NCI-H128 (cell line): ENCODE measurements at regions not wholly inside any gene's neighbourhood (a gene's known extent, or its start where the extent isn't known, plus 50 kb on each side); places are given as distances from the start of the nearest gene placed in this dataset.
A peak's percentile ranks its signal among the peaks of the same experiment; 100 is the strongest.
"Not testable (repeated sequence)": the region's sequence is repeated elsewhere in the genome, so short reads cannot be mapped to it uniquely, and the experiment has no call there.

ENCODE experiments used
- DNase-seq: peaks from one replicate; lab custom pipeline; 2025; ENCODE audit not compliant: unreplicated experiment; lab: John Stamatoyannopoulos, UW

DNA sequence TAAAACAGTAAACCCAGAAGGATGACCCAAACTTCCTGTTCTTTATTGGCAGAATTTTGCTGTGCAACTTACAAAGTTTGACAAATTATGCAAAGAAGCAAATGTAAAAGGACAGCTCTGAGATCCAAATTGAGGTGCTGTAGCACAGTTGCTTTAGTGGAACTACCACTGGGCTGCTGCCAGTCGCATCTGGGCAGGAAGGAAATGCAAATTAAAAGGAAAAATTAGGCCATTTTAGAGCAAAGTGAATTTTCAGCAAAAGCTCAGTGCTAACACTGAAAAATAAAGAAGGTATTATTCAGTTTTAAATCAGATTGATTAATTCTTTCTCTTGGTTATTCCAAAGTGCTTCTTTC is 104.5 kb downstream of the ZMAT3 start:
- no peak for DNase-seq

DNA sequence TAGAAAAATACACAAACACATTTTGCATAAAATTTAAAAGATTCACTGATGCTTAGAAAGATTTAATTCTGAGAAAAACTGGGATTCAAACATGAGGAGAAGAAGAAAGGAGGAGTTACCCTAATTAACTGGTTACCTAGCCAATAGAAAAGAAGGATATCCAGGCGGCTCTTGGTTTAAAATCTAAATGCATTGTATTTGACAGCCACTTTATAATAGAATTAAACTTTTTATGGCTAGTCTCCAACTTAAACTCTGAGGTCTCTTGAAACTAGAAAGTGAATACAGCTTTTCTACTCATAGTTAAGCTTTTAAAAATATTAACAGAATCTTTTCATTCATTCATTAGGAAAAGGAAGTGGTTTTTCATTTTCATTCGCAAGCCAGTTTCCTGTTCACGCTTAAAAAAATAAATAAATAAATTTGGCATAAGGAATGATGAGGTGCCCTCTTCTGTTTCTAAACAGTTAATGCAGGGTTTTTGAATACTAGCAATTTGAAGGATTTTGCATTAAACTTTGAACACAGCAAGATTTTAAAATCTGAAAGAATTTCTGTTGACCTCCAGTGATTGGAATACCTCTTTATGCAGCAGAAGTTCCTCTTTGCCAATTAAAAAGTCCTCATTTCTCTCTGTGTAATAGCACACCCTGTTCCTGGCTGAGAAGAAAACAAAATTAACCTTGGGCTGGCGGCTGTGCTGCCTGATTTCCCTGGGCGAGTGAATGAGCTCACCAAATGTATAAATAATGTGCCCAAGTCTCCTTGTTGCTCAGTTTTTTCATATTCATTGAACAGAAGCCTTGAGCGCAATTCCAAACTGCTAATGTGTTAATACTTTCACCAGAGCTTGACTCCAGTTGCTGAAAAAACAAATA is 105.1 kb downstream of the ZMAT3 start:
- DNase-seq, result no peak

DNA sequence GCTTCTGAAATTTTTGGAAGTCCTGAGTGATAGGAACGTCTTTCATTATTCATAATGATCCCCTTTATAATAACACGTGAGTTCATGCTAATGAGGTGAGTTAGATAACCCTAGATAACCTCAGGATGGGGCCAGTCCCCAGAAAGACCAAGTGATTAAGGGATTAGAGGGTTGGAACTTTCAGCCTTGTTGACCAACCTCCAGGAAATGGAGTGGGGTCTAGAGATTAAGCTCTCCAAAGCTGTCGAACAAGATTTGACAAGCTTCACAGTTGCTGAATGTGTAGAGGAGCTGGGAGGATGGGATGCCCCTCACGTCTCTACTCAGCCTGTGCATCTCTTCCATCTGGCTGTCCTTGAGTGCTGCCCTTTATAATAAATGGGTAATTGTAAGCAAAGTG is 107.1 kb downstream of the ZMAT3 start:
- DNase-seq, result no peak

DNA sequence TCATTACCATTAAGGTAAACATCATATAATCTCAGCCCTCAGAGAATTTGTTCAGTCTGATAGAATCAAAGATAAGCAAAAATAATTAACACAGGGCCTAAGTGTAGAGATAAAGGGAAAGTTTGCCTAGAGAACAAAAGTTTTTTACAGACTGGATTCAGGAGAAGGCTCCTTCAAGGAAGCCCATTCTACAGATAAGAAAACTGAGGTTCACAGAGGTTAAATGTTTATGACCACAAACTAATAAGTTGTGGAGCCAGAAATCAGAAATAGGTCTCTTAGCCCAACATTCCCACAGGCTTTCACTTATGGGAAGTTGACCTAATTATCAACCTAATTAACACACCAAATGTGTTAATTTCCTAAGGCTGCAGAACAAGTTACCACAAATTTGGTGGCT is 110.7 kb downstream of the ZMAT3 start:
- no peak for DNase-seq

DNA sequence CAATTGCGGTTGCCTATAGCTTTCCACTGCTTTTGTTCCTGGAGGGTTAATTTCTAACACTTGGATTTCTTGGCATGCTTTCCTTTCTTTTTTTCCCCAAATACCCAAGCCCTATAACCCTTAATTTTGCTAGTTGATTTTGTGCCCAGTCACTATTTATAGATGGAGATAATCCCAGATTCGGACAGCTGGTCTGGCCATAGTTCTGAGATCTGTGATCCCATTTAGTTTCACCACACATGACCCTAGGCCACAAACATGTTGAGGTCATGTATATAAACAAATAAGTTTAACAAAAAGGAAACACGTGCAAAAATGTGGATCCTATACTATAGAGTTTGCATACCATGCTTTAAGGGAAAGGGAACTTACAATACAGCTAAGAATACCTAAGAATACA is 111.4 kb downstream of the ZMAT3 start:
- no peak for DNase-seq

DNA sequence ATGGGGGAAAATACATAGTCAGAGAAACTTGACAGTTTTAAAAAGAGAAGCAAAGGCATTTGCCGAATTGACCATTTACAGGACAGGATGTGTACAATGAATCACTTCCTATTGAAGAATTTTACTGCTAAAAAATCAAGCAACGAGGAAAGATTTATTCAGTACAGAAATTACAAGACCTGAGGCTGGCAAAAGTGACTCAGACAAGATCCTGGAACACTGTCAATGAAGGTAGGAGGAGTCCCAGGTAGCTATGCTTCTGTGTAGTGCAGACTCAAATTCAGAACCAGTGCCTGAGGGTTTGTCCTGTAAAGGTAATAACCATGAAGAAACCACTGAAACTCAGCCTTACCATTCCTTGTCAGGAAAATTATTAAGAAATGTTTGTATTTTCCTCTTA is 120.9 kb downstream of the ZMAT3 start:
- DNase-seq, result no peak

DNA sequence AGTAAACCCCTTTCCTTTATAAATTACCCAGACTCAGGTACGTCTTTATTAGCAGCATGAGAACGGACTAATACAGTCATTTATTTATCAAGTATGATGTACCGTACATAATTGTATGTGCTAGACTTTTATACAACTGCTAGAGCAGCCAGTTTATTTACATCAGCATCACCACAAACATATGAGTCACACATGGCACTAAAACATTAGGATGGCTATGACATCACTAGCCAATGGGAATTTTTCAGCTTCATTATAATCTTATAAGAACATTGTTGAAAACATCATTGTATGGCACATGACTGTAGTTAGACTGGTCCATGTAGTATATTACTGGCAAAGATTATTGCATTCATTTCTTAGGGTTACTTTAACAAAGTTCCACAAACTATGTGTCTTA is 121.7 kb downstream of the ZMAT3 start:
- no peak for DNase-seq

DNA sequence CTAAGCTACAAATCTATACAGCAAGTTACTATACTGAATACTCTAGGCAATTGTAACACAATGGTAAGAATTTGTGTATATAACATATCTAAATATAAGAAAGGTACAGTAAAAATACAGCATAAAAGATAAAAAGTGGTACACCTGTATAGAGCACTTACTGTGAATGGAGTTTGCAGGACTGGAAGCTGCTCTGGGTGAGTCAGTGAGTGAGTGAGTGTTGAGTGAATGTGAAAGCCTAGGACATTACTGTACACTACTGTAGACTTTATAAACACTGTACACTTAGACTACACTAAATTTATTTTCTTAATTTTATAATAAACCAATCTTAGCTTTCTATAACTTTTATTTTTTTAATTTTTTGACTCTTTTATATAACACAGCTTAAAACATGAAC is 123.1 kb downstream of the ZMAT3 start:
- no peak for DNase-seq

DNA sequence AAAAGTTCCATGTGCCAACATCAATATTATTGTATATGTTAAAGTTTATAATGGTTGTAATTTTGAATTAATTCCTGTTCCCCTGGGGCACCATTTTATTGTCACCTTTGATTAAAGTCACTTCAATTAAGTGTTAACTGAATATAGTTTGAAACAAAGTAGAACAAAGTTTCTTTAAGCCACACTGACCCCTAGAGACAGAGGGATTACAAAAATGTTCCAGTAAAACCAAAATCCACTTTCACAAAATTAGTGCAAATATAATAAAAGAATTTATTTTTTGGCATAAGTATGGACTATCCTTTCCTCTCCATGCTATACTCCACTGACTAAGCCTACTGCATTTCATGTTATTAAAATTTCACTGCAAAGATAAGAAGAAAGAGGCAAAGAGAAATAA is 123.9 kb downstream of the ZMAT3 start:
- no peak for DNase-seq

DNA sequence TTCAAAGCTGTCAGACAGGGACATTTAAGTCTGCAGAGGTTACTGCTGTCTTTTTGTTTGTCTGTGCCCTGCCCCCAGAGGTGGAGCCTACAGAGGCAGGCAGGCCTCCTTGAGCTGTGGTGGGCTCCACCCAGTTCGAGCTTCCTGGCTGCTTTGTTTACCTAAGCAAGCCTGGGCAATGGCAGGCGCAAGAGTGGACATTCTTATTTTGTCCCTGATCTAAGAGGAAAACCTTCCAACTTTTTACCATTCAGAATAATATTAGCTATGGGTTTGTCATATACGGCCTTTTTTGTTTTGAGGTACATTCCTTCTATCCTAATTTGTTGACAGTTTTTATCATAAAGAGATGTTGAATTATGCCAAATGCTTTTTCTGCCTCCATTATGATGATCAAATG is 129.3 kb downstream of the ZMAT3 start:
- not testable (repeated sequence) for DNase-seq

DNA sequence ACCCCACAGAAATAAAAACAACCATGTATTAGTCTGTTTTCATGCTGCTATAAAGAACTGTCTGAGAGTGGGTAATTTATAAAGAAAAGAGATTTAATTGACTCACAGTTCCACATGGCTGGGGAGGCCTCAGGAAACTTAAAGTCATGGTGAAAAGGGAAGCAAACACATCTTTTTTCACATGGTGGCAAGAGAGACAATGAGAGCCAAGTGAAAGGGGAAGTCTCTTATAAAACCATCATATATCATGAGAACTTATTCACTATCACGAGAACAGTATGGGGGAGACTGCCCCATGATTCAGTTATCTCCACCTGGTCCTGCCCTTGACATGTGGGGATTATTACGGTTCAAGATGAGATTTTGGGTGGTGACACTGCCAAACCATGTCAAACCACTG is 141.5 kb downstream of the ZMAT3 start:
- no peak for DNase-seq

DNA sequence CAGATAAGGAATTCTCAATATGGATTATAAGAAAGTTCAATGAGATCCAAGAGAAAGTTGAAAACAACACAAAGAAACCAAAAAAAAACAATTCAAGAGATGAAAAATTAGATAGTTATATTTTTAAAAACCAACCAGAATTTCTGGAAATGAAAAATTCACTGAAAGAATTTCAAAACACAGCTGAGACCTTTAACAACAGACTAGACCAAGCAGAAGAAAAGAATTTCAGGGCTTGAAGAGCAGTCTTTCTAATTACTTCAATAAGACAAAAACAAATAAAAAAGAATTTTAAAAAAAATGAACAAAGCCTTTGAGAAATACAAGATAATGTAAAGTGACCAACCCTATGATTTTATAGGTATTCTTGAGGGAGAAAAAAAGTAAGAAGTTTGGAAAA is 155.4 kb downstream of the ZMAT3 start:
- no peak for DNase-seq

DNA sequence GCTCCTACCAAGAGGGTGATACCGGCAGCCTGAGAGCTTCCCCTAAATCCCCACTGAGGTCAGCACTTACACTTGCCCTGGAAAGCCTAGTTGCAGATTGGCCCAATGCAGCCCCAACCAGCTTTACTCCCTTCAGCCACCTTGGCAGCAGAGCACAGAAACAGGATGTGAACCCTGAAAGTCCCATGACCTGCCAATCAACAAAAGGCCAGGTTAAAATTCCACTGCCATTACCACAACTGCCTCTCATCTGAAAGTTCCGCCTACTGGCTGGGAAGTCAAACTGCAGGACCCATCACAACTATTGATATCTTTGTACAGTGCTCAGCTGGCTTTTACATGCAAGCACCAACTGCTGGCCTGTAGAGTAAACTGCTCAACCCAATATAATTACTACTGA is 156.2 kb downstream of the ZMAT3 start:
- no peak for DNase-seq

DNA sequence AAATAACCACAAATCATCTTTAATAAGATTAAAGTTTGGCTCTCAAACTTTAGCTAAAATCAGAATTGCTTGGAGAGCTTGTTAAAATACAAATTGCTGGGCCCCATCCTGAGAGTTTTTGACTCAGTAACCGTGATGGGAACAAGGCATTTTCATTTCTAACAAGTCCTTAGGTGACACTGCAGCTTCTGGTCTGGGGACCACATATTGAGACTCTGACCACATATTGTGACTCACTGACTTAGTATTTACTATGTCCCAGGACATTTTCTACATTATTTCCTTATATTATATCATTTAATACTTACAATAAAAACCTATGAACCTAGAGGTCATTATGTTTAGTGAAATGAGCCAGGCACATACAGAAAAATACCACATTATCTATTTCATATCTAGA is 164.5 kb downstream of the ZMAT3 start:
- DNase-seq, result no peak

DNA sequence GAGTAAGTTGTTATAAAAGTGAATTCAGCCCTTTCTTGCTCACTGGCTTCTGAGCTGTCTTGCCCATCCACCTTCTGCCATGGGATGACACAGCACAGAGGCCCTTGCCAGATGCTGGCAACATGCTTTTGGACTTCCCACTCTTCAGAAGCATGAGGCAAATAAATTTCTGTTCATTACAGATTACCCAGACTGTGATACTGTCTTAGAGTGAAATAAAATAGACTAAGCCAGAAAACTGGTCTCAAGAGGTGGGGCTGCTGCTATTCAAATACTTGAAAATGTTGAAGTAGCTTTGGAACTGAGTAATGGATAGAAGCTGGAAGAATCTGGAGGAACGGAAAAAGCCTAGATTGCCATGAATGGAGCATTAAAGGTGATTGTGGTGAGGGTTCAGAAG is 170.4 kb downstream of the ZMAT3 start:
- no peak for DNase-seq

DNA sequence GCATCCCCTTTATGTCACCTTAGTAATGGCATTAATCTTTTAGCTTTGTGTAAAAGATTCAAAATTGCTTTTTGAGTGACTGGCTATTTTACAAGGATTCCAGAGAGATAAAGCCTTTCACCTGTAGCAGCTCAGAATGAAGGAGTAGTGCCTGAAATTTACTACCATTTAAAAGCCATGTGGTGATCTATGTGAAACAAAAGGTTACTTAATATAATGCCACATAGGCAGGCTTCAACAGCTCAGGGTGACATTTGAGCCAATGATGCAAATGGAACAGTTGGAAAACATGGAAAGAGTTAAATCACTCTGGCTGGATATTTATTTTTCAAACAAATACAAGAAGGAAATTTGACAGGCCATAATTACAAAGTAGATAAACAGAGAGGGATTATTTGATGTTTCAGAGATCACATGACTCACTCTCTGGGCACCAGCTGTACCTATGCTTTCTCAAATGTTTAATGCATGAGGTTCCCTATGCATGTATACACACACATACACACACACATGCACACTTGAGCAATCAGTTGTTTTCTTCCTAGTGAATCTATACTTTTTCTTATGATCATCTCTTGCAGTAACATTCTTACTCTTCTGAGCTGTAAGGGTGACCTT is 171.5 kb downstream of the ZMAT3 start:
- peak; percentile 75 for DNase-seq

DNA sequence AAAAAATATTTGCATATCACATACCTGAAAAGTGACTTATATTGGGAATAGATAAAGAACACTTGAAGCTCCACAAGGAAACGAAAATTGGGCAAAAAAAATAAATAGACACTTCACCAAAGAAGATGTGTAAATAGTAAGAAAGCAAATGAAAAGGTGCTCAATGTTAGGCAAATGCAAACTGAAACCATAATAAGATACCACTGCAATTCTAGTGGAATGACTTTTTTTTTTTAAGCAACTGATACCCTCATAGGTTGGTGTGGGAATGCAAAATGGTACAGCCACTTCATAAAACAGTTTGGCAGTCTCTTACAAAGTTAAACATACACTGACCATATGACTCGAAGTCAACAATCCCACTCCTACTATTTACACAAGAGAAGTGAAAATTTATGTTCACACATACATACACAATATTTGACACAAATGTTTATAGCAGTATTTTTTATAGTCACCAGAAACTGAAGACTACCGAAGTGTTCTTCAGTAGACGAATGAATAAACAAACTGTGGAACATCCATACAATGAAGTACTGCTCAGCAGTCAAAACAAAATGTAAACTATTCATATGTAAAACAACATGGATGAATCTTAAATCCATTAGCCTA is 176.3 kb downstream of the ZMAT3 start:
- no peak for DNase-seq
